Lung (tissue), 11 donors: ENCODE measurements at regions not wholly inside any gene's neighbourhood (a gene's known extent, or its start where the extent isn't known, plus 50 kb on each side); places are given as distances from the start of the nearest gene placed in this dataset.

ENCODE experiments used
- ATAC-seq: fragments of 200-7000 bp; cut with Tn5 transposase; one replicate; pipeline ENCODE4 v1.9.1; 2020; ENCODE audit warnings: moderate number of reproducible peaks; ENCODE audit not compliant: insufficient read depth, low FRiP score
- DNase-seq, 3 donors: peaks; one replicate each; pipeline ENCODE4 v3.0.0-alpha.2; 2013 to 2017
- H3K27ac ChIP-seq, 2 donors: one replicate each; pipeline ENCODE4 v1.5.1; 2013; ENCODE audit warnings: mild to moderate bottlenecking in 2 of 2, moderate library complexity in 2 of 2, control low read depth in 1 of 2, inconsistent platforms in 1 of 2, low read depth in 1 of 2, low read length in 1 of 2
- H3K27me3 ChIP-seq, 3 donors: one replicate each; pipeline ENCODE4 v1.5.1; 2013; ENCODE audit warnings: low read length in 2 of 3; ENCODE audit not compliant: control insufficient read depth in 3 of 3, insufficient read depth in 3 of 3
- H3K36me3 ChIP-seq, 4 donors: one replicate each; pipeline ENCODE4 v1.5.1; 2013; ENCODE audit warnings: low read length in 4 of 4, mild to moderate bottlenecking in 1 of 4, moderate library complexity in 1 of 4; ENCODE audit not compliant: control insufficient read depth in 4 of 4, insufficient read depth in 4 of 4
- H3K4me1 ChIP-seq, 5 donors: one replicate each; pipeline ENCODE4 v1.5.1; 2013; ENCODE audit warnings: low read length in 5 of 5, mild to moderate bottlenecking in 2 of 5, moderate library complexity in 1 of 5; ENCODE audit not compliant: control insufficient read depth in 5 of 5, insufficient read depth in 5 of 5
- H3K4me3 ChIP-seq: one replicate; pipeline ENCODE4 v1.5.1; 2013; ENCODE audit warnings: mild to moderate bottlenecking, control low read depth, moderate library complexity
- H3K9ac ChIP-seq, 2 donors: one replicate each; pipeline ENCODE4 v1.5.1; 2013; ENCODE audit warnings: low read length in 2 of 2, control low read depth in 1 of 2; ENCODE audit not compliant: insufficient read depth in 1 of 2
- H3K9me3 ChIP-seq, 4 donors: one replicate each; pipeline ENCODE4 v1.5.1; 2013; ENCODE audit warnings: low read length in 3 of 4, mild to moderate bottlenecking in 1 of 4, moderate library complexity in 1 of 4; ENCODE audit not compliant: control insufficient read depth in 4 of 4, insufficient read depth in 3 of 4
- CTCF ChIP-seq: IDR thresholded peaks from 2 replicates; pipeline ENCODE4 v1.5.1; 2012; ENCODE audit warnings: mild to moderate bottlenecking; ENCODE audit errors: control extremely low read depth, extremely low read depth
- WGBS, 2 donors: extraction: QIAGEN DNeasy Blood & Tissue Kit; methylation state at CpG; one replicate each; pipeline ENCODE4 v1.1.7; 2013; 5-methylcytosine and 5-hydroxymethylcytosine counted together
- donor health status: control.
- donor health status: control.
- donor health status: Bipolar disorder and iron deficiency.
- donor health status: healthy.
- donor health status: DM: yes; HTN: yes; CAD: no.

GRCh38 chrX:85590638-85591037 is 211.2 kb upstream of the POF1B start:
- 68 to 73% methylated on average over 2 of the region's 2 CpGs for WGBS, 2 donors
- no peak overlapping the region for H3K27ac ChIP-seq
- H3K9ac ChIP-seq: no peak overlapping the region
- H3K36me3 ChIP-seq: no peaks in the 10 kb centered on the region
- H3K4me1 ChIP-seq: no peaks in the 10 kb centered on the region
- no peak for TF ChIP-seq CTCF
- no peak for DNase-seq
- peaks cover 0 to 2% (median 0%) of the 10 kb centered on the region in 4 donors for H3K9me3 ChIP-seq
- no peak for ATAC-seq
- no peak overlapping the region for H3K4me3 ChIP-seq
- H3K27me3 ChIP-seq: no peaks in the 10 kb centered on the region

GRCh38 chrX:85573801-85574200 is 194.3 kb upstream of the POF1B start:
- 74 to 79% methylated on average over 3 of the region's 3 CpGs for WGBS, 2 donors
- DNase-seq (no peak), ATAC-seq (no peak)
- TF ChIP-seq CTCF: no peak
- H3K27me3 ChIP-seq: no peaks in the 10 kb centered on the region
- no peak overlapping the region for H3K4me3 ChIP-seq
- no peaks in the 10 kb centered on the region for H3K4me1 ChIP-seq
- H3K27ac ChIP-seq: no peak overlapping the region
- no peak overlapping the region for H3K9ac ChIP-seq
- no peaks in the 10 kb centered on the region for H3K9me3 ChIP-seq
- no peaks in the 10 kb centered on the region for H3K36me3 ChIP-seq

- Histone ChIP-seq H3K4me1 (no peaks in the 10 kb centered on the region), H3K27me3 (peaks cover 0 to 2% (median 0%) of the 10 kb centered on the region in 3 donors), H3K9me3 (no peaks in the 10 kb centered on the region), H3K4me3 (no peak overlapping the region), H3K27ac (no peak overlapping the region), H3K36me3 (no peaks in the 10 kb centered on the region), H3K9ac (no peak overlapping the region)
- DNase-seq (no peak), ATAC-seq (no peak)
- TF ChIP-seq CTCF: no peak
- 48 to 79% methylated on average over 1 of the region's 1 CpG for WGBS, 2 donors
Measured at GRCh38 chrX:85570496-85570895, 191.0 kb upstream of the POF1B start.

GRCh38 chrX:85569686-85570085 is 190.2 kb upstream of the POF1B start:
- Histone ChIP-seq H3K27me3 (peaks cover 0 to 2% (median 0%) of the 10 kb centered on the region in 3 donors), H3K27ac (no peak overlapping the region), H3K9ac (no peak overlapping the region), H3K4me3 (no peak overlapping the region), H3K4me1 (no peaks in the 10 kb centered on the region), H3K36me3 (no peaks in the 10 kb centered on the region), H3K9me3 (no peaks in the 10 kb centered on the region)
- ATAC-seq (no peak), DNase-seq (no peak)
- WGBS, 2 donors: 37 to 57% methylated on average over 4 of the region's 4 CpGs
- no peak for TF ChIP-seq CTCF
